ENCODE measurements at regions not wholly inside any gene's neighbourhood (a gene's known extent, or its start where the extent isn't known, plus 50 kb on each side); places are given as distances from the start of the nearest gene placed in this dataset.

DNA sequence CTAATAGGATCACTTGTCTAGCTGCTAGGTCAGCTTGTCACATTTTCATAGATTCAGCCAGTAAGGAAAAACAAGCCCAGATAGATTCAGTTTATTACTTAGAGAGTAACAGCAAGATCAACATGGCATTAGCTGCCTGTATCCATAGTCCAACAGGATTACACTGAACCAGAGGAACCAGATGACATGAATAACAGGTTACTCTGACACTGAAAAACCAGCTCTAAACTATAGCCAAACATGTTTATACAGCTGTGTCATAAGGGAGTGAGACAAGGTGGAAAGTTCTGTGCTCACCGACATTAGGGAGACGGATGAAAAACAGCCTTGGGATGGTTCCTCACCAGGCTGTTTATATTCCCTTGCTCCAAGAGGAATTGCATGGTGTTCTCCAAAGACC lies 102.9 kb upstream of the EOLA2 start (continued):
- no peak for TF ChIP-seq RAD21 (IDR thresholded peaks at IDR 0.05; ENCODE audit: low read length)
- no peak for TF ChIP-seq CHD2 (IDR thresholded peaks at IDR 0.05; ENCODE audit: low read length, partially characterized antibody)
- TF ChIP-seq FOSL2 (IDR thresholded peaks at IDR 0.05; ENCODE audit: borderline replicate concordance, low read depth), result no peak
- no peak for TF ChIP-seq FOXJ3 (CRISPR knock-in tag; IDR thresholded peaks at IDR 0.05)

DNA sequence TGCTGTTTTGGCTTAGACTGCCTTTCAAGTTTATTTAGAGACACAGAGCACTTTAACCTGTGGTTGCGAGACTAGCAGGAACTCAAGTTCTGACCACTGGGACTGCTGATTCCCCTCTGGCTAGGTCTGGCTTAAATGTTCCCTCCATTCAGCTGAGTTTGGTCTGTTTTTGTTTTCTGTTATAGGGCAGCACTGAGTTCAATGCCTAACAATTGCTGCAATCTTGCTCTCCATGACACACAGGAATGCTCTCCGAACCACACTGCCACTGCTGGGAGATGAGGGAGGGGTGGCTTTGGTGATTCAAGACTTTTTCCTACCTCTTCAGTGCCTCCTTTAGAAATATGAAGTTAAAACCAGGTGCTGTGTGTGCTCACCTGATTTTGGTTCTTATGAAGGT lies 106.3 kb upstream of the EOLA2 start:
- no peak overlapping the region for H3K4me2 ChIP-seq
- CTCF ChIA-PET, result no interaction called here
- no peaks in the 10 kb centered on the region for H3K4me1 ChIP-seq (ENCODE audit: control insufficient read depth in 1 of 2, insufficient read depth in 2 of 2, low read depth in 1 of 2, low read length in 1 of 2)
- H3K9ac ChIP-seq, result no peak overlapping the region
- no peak overlapping the region for H3K4me3 ChIP-seq (ENCODE audit: low read depth in 2 of 2, low read length in 1 of 2)
- H2AFZ ChIP-seq (ENCODE audit: low read depth), result no peak overlapping the region
- H3K9me2 ChIP-seq, result no peaks in the 10 kb centered on the region
- WGBS (ENCODE audit: low lambda C conversion rate), result 14% methylated on average over 1 of the region's 2 CpGs
- H3F3A ChIP-seq (replicated peaks; ENCODE audit: insufficient read depth), result no peaks in the 10 kb centered on the region
- no peaks in the 10 kb centered on the region for H4K20me1 ChIP-seq (ENCODE audit: insufficient read depth)
- H3K27me3 ChIP-seq (ENCODE audit: insufficient read depth), result no peaks in the 10 kb centered on the region
- TF ChIP-seq, protein P1, sequence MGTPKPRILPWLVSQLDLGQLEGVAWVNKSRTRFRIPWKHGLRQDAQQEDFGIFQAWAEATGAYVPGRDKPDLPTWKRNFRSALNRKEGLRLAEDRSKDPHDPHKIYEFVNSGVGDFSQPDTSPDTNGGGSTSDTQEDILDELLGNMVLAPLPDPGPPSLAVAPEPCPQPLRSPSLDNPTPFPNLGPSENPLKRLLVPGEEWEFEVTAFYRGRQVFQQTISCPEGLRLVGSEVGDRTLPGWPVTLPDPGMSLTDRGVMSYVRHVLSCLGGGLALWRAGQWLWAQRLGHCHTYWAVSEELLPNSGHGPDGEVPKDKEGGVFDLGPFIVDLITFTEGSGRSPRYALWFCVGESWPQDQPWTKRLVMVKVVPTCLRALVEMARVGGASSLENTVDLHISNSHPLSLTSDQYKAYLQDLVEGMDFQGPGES (IDR thresholded peaks at IDR 0.05; ENCODE audit: low read depth, low read length), result no peak
- TF ChIP-seq MEF2A (IDR thresholded peaks at IDR 0.05; ENCODE audit: borderline replicate concordance, low read depth) (no peak), SIN3A (IDR thresholded peaks at IDR 0.05; ENCODE audit: borderline replicate concordance, low read depth, low read length) (no peak), SMC3 (IDR thresholded peaks at IDR 0.05; ENCODE audit: low read depth, low read length) (no peak)
- TF ChIP-seq, protein P2, sequence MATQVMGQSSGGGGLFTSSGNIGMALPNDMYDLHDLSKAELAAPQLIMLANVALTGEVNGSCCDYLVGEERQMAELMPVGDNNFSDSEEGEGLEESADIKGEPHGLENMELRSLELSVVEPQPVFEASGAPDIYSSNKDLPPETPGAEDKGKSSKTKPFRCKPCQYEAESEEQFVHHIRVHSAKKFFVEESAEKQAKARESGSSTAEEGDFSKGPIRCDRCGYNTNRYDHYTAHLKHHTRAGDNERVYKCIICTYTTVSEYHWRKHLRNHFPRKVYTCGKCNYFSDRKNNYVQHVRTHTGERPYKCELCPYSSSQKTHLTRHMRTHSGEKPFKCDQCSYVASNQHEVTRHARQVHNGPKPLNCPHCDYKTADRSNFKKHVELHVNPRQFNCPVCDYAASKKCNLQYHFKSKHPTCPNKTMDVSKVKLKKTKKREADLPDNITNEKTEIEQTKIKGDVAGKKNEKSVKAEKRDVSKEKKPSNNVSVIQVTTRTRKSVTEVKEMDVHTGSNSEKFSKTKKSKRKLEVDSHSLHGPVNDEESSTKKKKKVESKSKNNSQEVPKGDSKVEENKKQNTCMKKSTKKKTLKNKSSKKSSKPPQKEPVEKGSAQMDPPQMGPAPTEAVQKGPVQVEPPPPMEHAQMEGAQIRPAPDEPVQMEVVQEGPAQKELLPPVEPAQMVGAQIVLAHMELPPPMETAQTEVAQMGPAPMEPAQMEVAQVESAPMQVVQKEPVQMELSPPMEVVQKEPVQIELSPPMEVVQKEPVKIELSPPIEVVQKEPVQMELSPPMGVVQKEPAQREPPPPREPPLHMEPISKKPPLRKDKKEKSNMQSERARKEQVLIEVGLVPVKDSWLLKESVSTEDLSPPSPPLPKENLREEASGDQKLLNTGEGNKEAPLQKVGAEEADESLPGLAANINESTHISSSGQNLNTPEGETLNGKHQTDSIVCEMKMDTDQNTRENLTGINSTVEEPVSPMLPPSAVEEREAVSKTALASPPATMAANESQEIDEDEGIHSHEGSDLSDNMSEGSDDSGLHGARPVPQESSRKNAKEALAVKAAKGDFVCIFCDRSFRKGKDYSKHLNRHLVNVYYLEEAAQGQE (IDR thresholded peaks at IDR 0.05; ENCODE audit: low read depth, low read length), result no peak
- DNase-seq, result no peak
- no peaks in the 10 kb centered on the region for H3K79me2 ChIP-seq (ENCODE audit: insufficient read depth)
- no peaks in the 10 kb centered on the region for H3K9me3 ChIP-seq
- no peaks in the 10 kb centered on the region for H3K36me3 ChIP-seq (replicated peaks in 1 of 2; ENCODE audit: control insufficient read depth in 1 of 2, insufficient read depth in 2 of 2, low read length in 1 of 2)
- H3K27ac ChIP-seq (ENCODE audit: low read depth in 2 of 2, low read length in 1 of 2), result no peak overlapping the region
- POLR2A ChIA-PET, result no interaction called here

GRCh38 chrX:150047818-150048217 lies 109.5 kb upstream of the EOLA2 start:
- Histone ChIP-seq H3K4me1 (ENCODE audit: control insufficient read depth in 1 of 2, insufficient read depth in 2 of 2, low read depth in 1 of 2, low read length in 1 of 2) (no peaks in the 10 kb centered on the region), H3K4me3 (ENCODE audit: low read depth in 2 of 2, low read length in 1 of 2) (no peak overlapping the region), H3F3A (replicated peaks; ENCODE audit: insufficient read depth) (no peaks in the 10 kb centered on the region), H3K27me3 (ENCODE audit: insufficient read depth) (no peaks in the 10 kb centered on the region), H3K9me3 (no peaks in the 10 kb centered on the region), H3K36me3 (replicated peaks in 1 of 2; ENCODE audit: control insufficient read depth in 1 of 2, insufficient read depth in 2 of 2, low read length in 1 of 2) (no peaks in the 10 kb centered on the region), H3K9ac (no peak overlapping the region), H3K9me2 (no peaks in the 10 kb centered on the region), H4K20me1 (ENCODE audit: insufficient read depth) (no peaks in the 10 kb centered on the region), H3K79me2 (ENCODE audit: insufficient read depth) (no peaks in the 10 kb centered on the region), H3K4me2 (no peak overlapping the region), H2AFZ (ENCODE audit: low read depth) (no peak overlapping the region), H3K27ac (ENCODE audit: low read depth in 2 of 2, low read length in 1 of 2) (no peak overlapping the region)
- CTCF ChIA-PET, result no interaction called here
- TF ChIP-seq RCOR1 (IDR thresholded peaks at IDR 0.05; ENCODE audit: low read length) (no peak), PBX3 (IDR thresholded peaks at IDR 0.05) (no peak), TEAD4 (IDR thresholded peaks at IDR 0.05; ENCODE audit: borderline replicate concordance, insufficient read depth) (no peak), USF2 (IDR thresholded peaks at IDR 0.05; ENCODE audit: borderline replicate concordance, low read depth, low read length) (no peak), YY1 (IDR thresholded peaks at IDR 0.05; ENCODE audit: low read depth) (no peak)
- POLR2A ChIA-PET, result no interaction called here
- DNase-seq, result no peak
- 50% methylated on average over 4 of the region's 4 CpGs for WGBS (ENCODE audit: low lambda C conversion rate)
